Mesenchymal stem cell (in vitro differentiated cells and primary cell): ENCODE measurements at regions not wholly inside any gene's neighbourhood (a gene's known extent, or its start where the extent isn't known, plus 50 kb on each side); places are given as distances from the start of the nearest gene placed in this dataset.

Source experiments
- DNase-seq: peaks from one replicate; pipeline ENCODE4 v3.0.0-alpha.2; 2013
- H2AFZ ChIP-seq: one replicate; pipeline ENCODE4 v1.6.1; 2013; ENCODE audit warnings: low read depth, mild to moderate bottlenecking, control low read depth, inconsistent platforms, low read length, moderate library complexity
- H2AK5ac ChIP-seq: 2 replicates; pipeline ENCODE4 v1.6.1; 2013; ENCODE audit warnings: low read length, moderate library complexity, mild to moderate bottlenecking, inconsistent platforms; ENCODE audit not compliant: severe bottlenecking
- H2BK120ac ChIP-seq: one replicate; pipeline ENCODE4 v1.6.1; 2013; ENCODE audit warnings: low read depth, mild to moderate bottlenecking, inconsistent platforms, low read length, moderate library complexity
- H2BK12ac ChIP-seq, 2 experiments: one replicate each; pipeline ENCODE4 v1.6.1; 2013; ENCODE audit warnings: inconsistent platforms in 2 of 2, low read length in 2 of 2, mild to moderate bottlenecking in 2 of 2, moderate library complexity in 2 of 2, control low read depth in 1 of 2
- H2BK15ac ChIP-seq: one replicate; pipeline ENCODE4 v1.6.1; 2013; ENCODE audit warnings: mild to moderate bottlenecking, low read depth, inconsistent platforms; ENCODE audit not compliant: poor library complexity, severe bottlenecking
- H2BK5ac ChIP-seq: 2 replicates; pipeline ENCODE4 v1.6.1; 2013; ENCODE audit warnings: low read depth, mild to moderate bottlenecking, low read length, control low read depth, inconsistent platforms; ENCODE audit not compliant: poor library complexity, severe bottlenecking
- H3K14ac ChIP-seq, 2 experiments: one replicate each; pipeline ENCODE4 v1.6.1; 2013; ENCODE audit warnings: inconsistent platforms in 2 of 2, low read length in 2 of 2, control low read depth in 1 of 2, mild to moderate bottlenecking in 1 of 2, moderate library complexity in 1 of 2
- H3K18ac ChIP-seq, 2 experiments: one replicate each; pipeline ENCODE4 v1.6.1; 2013; ENCODE audit warnings: inconsistent platforms in 2 of 2, low read length in 2 of 2, control low read depth in 1 of 2, low read depth in 1 of 2, mild to moderate bottlenecking in 1 of 2
- H3K23ac ChIP-seq, 2 experiments: one replicate each; pipeline ENCODE4 v1.6.1; 2013; ENCODE audit warnings: inconsistent platforms in 2 of 2, low read length in 2 of 2, mild to moderate bottlenecking in 2 of 2, moderate library complexity in 2 of 2, control low read depth in 1 of 2
- H3K27ac ChIP-seq: 2 replicates; pipeline ENCODE4 v1.5.1; 2013; ENCODE audit warnings: mild to moderate bottlenecking, moderate library complexity, low read length, control low read depth, inconsistent platforms; ENCODE audit not compliant: poor library complexity, severe bottlenecking
- H3K27me3 ChIP-seq, 2 experiments: 2 replicates each; pipeline versions ENCODE4 v1.6.1 to v1.7.0; 2013; ENCODE audit warnings: low read length in 2 of 2, mild to moderate bottlenecking in 2 of 2, moderate library complexity in 2 of 2, control low read depth in 1 of 2, inconsistent platforms in 1 of 2; ENCODE audit not compliant: control insufficient read depth in 1 of 2, insufficient read depth in 1 of 2
- H3K36me3 ChIP-seq, 2 experiments: 2 replicates each; pipeline versions ENCODE4 v1.6.1 to v1.7.0; 2013; ENCODE audit warnings: low read length in 2 of 2, control low read depth in 1 of 2, inconsistent platforms in 1 of 2, low read depth in 1 of 2, mild to moderate bottlenecking in 1 of 2; ENCODE audit not compliant: insufficient read depth in 2 of 2, control insufficient read depth in 1 of 2
- H3K4ac ChIP-seq, 2 experiments: one replicate each; pipeline ENCODE4 v1.6.1; 2013; ENCODE audit warnings: inconsistent platforms in 2 of 2, low read length in 2 of 2, mild to moderate bottlenecking in 2 of 2, moderate library complexity in 2 of 2, control low read depth in 1 of 2, low read depth in 1 of 2
- H3K4me1 ChIP-seq: 2 replicates; pipeline ENCODE4 v1.6.1; 2013; ENCODE audit warnings: low read depth, low read length, control low read depth; ENCODE audit not compliant: control insufficient read depth, insufficient read depth
- H3K4me2 ChIP-seq: 2 replicates; pipeline ENCODE4 v1.6.1; 2013; ENCODE audit warnings: low read length, mild to moderate bottlenecking, inconsistent platforms; ENCODE audit not compliant: poor library complexity, severe bottlenecking
- H3K4me3 ChIP-seq, 2 experiments: 2 replicates each; pipeline versions ENCODE4 v1.5.1 to v1.7.0; 2013; ENCODE audit warnings: low read length in 2 of 2, mild to moderate bottlenecking in 2 of 2, control low read depth in 1 of 2, low read depth in 1 of 2; ENCODE audit not compliant: insufficient read depth in 1 of 2
- H3K79me1 ChIP-seq: replicated peaks from 2 replicates; pipeline ENCODE4 v1.6.1; 2013; ENCODE audit warnings: mild to moderate bottlenecking, control low read depth, low read length, inconsistent platforms; ENCODE audit not compliant: poor library complexity, severe bottlenecking
- H3K9ac ChIP-seq: 2 replicates; pipeline ENCODE4 v1.7.0; 2013; ENCODE audit warnings: mild to moderate bottlenecking, low read length, moderate library complexity
- H3K9me3 ChIP-seq: 2 replicates; pipeline ENCODE4 v1.7.0; 2013; ENCODE audit warnings: mild to moderate bottlenecking, low read length; ENCODE audit not compliant: control insufficient read depth
- H4K8ac ChIP-seq: one replicate; pipeline ENCODE4 v1.6.1; 2013; ENCODE audit warnings: inconsistent platforms, mild to moderate bottlenecking, low read length, moderate library complexity
- H4K91ac ChIP-seq: one replicate; pipeline ENCODE4 v1.6.1; 2013; ENCODE audit warnings: mild to moderate bottlenecking, low read length, inconsistent platforms
- WGBS: methylation state at CpG from one replicate; pipeline ENCODE4 v1.1.7; 2013; ENCODE audit warnings: mixed read lengths; 5-methylcytosine and 5-hydroxymethylcytosine counted together

DNA sequence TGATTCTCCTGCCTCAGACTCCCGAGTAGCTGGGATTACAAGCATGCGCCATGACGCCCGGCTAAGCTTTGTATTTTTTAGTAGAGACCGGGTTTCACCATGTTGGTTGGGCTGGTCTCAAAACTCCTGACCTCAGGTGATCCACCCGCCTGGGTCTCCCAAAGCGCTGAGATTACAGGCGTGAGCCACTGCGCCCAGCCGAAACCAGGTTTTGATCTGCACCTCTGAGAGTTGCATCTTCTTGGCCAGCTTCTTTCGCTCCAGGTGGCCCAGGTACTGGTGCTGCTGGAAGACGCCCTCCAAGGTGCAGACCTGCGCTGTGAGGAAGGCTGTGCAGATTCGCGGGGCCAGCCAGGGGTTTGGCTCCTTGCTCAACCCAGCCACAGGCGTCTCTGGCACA lies 275.4 kb upstream of the LRRC3B start:
- no peak overlapping the region for H2AFZ ChIP-seq
- H4K91ac ChIP-seq = no peak overlapping the region
- H2AK5ac ChIP-seq = no peak overlapping the region
- H3K4me1 ChIP-seq = no peaks in the 10 kb centered on the region
- no peaks in the 10 kb centered on the region for H3K79me1 ChIP-seq
- DNase-seq = no peak
- WGBS = 92% methylated on average over 16 of the region's 16 CpGs
- no peak overlapping the region for H2BK120ac ChIP-seq
- H3K14ac ChIP-seq = no peak overlapping the region
- no peak overlapping the region for H3K4me2 ChIP-seq
- no peaks in the 10 kb centered on the region for H3K36me3 ChIP-seq
- no peak overlapping the region for H3K18ac ChIP-seq
- no peak overlapping the region for H2BK12ac ChIP-seq
- H3K9ac ChIP-seq = no peak overlapping the region
- no peak overlapping the region for H4K8ac ChIP-seq
- no peaks in the 10 kb centered on the region for H3K27me3 ChIP-seq
- peaks cover 38% of the 10 kb centered on the region for H3K9me3 ChIP-seq
- no peak overlapping the region for H2BK15ac ChIP-seq
- no peak overlapping the region for H3K23ac ChIP-seq
- no peak overlapping the region for H3K4ac ChIP-seq
- H2BK5ac ChIP-seq = no peak overlapping the region
- no peak overlapping the region for H3K4me3 ChIP-seq
- no peak overlapping the region for H3K27ac ChIP-seq

GRCh38 chr3:26350853-26351252 lies 271.7 kb upstream of the LRRC3B start:
- Histone ChIP-seq H2BK12ac (no peak overlapping the region), H3K27ac (no peak overlapping the region), H3K14ac (no peak overlapping the region), H2BK120ac (no peak overlapping the region), H3K4me3 (no peak overlapping the region), H3K4me2 (no peak overlapping the region), H3K9me3 (peaks cover 40% of the 10 kb centered on the region), H2AK5ac (no peak overlapping the region), H3K18ac (no peak overlapping the region), H3K36me3 (no peaks in the 10 kb centered on the region), H2BK15ac (no peak overlapping the region), H3K79me1 (no peaks in the 10 kb centered on the region), H2BK5ac (no peak overlapping the region), H4K91ac (no peak overlapping the region), H4K8ac (no peak overlapping the region), H3K9ac (no peak overlapping the region), H2AFZ (no peak overlapping the region), H3K4ac (no peak overlapping the region), H3K23ac (no peak overlapping the region), H3K27me3 (no peaks in the 10 kb centered on the region), H3K4me1 (no peaks in the 10 kb centered on the region)
- DNase-seq = no peak
- 68% methylated on average over 1 of the region's 2 CpGs for WGBS

- no peak overlapping the region for H2BK12ac ChIP-seq
- H3K23ac ChIP-seq = no peak overlapping the region
- H3K4ac ChIP-seq = no peak overlapping the region
- H3K79me1 ChIP-seq = no peaks in the 10 kb centered on the region
- no peak overlapping the region for H2BK5ac ChIP-seq
- no peak overlapping the region for H3K14ac ChIP-seq
- H2AFZ ChIP-seq = no peak overlapping the region
- H4K8ac ChIP-seq = no peak overlapping the region
- H3K9me3 ChIP-seq = peaks cover 57% of the 10 kb centered on the region
- no peak overlapping the region for H4K91ac ChIP-seq
- H3K18ac ChIP-seq = no peak overlapping the region
- H3K36me3 ChIP-seq = no peaks in the 10 kb centered on the region
- H3K4me2 ChIP-seq = no peak overlapping the region
- H2BK120ac ChIP-seq = no peak overlapping the region
- H2BK15ac ChIP-seq = no peak overlapping the region
- no peak overlapping the region for H3K4me3 ChIP-seq
- no peak overlapping the region for H2AK5ac ChIP-seq
- H3K27ac ChIP-seq = no peak overlapping the region
- no peak for DNase-seq
- H3K27me3 ChIP-seq = no peaks in the 10 kb centered on the region
- no peak overlapping the region for H3K9ac ChIP-seq
- no peaks in the 10 kb centered on the region for H3K4me1 ChIP-seq
Measured at GRCh38 chr3:26353097-26353496, 269.5 kb upstream of the LRRC3B start.

GRCh38 chr3:26358405-26358804 lies 264.2 kb upstream of the LRRC3B start:
- no peaks in the 10 kb centered on the region for H3K27me3 ChIP-seq
- H3K4me2 ChIP-seq = no peak overlapping the region
- H3K27ac ChIP-seq = no peak overlapping the region
- no peak overlapping the region for H2BK15ac ChIP-seq
- H3K9ac ChIP-seq = no peak overlapping the region
- no peak overlapping the region for H4K8ac ChIP-seq
- no peak overlapping the region for H3K4me3 ChIP-seq
- H3K18ac ChIP-seq = no peak overlapping the region
- no peak overlapping the region for H3K14ac ChIP-seq
- no peak overlapping the region for H2AK5ac ChIP-seq
- H2BK12ac ChIP-seq = no peak overlapping the region
- H3K79me1 ChIP-seq = no peaks in the 10 kb centered on the region
- no peak overlapping the region for H2AFZ ChIP-seq
- no peak overlapping the region for H2BK120ac ChIP-seq
- H3K9me3 ChIP-seq = peaks cover 28% of the 10 kb centered on the region
- H2BK5ac ChIP-seq = no peak overlapping the region
- H3K4ac ChIP-seq = no peak overlapping the region
- no peaks in the 10 kb centered on the region for H3K4me1 ChIP-seq
- DNase-seq = no peak
- H3K36me3 ChIP-seq = no peaks in the 10 kb centered on the region
- no peak overlapping the region for H4K91ac ChIP-seq
- H3K23ac ChIP-seq = no peak overlapping the region
